DMS 273 (cell line): ENCODE measurements at regions not wholly inside any gene's neighbourhood (a gene's known extent, or its start where the extent isn't known, plus 50 kb on each side); places are given as distances from the start of the nearest gene placed in this dataset.
A peak's percentile ranks its signal among the peaks of the same experiment; 100 is the strongest.

Experiments used
- DNase-seq: peaks from one replicate; lab custom pipeline; 2025; ENCODE audit not compliant: unreplicated experiment; lab: John Stamatoyannopoulos, UW

DNA sequence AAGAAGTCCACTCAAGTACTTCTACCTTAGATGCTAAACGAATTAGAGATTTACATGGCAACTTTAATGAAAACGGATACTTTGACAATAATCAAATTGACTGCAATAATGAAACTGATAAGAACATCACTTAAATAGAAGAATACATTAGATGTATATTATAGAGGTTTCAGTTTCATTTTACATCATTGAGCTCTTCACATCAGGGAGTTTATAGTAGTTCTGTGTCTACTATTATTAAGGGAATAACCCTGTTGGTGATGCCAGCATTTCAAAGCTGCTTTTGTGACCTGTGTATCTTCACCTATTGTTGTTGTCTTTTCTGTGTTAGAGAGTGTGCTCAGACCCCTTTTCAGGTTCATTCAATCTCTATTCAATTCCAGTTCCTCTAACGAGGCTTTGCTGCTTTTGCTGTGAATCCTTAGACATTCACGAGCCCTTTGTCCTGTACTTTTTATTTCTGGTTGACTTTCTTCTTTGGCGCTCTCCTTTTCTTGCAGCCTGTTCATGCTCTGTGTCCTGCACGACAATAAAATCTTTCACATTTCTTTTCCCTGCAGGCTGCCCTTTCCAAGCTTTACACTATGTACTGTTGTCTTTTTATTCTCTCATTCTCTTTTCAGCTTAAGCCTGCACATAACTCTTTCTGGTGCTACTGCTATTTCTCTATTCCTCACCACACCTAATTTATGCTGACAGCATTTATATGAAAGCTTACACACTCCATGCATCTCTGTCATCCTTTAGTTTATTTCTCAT lies 232.1 kb downstream of the CPE start:
- no peak for DNase-seq

DNA sequence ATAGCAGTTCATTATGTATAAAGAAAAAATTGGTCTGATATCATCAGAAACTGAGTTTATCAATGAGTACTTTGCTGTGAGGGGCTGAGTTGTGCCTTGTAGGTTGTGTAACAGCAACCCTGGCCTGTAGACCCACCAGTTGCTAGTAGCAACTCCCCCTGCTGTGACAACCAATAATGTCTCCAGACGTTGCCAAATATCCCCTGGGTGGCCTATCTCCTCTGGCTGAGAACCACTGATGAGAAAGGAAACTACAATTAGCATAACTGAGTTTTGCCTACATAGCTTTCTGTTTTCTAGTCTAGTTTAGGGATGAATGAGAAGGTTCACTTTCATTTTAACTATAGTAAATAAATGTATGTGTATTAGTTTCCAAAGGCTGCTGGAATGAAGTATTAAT lies 234.1 kb downstream of the CPE start:
- DNase-seq = no peak

DNA sequence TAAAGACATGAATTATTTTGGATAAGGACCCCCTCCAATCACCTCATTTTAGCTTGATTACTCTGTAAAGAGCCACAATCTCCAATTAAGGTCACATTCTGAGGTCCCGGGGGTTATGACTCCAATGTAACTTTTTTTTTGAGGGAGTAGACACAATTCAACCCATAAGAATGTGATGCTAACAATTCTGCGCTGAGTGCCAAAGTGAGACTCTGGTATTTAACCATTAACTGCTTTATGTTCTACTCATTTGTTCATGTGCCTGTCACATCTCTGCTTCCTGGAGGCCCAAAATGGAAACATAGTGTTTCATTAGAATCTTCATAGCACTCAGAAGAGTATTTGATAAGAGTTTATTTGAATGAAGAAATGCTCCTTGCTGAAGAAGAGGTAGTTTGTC lies 234.8 kb downstream of the CPE start:
- no peak for DNase-seq

DNA sequence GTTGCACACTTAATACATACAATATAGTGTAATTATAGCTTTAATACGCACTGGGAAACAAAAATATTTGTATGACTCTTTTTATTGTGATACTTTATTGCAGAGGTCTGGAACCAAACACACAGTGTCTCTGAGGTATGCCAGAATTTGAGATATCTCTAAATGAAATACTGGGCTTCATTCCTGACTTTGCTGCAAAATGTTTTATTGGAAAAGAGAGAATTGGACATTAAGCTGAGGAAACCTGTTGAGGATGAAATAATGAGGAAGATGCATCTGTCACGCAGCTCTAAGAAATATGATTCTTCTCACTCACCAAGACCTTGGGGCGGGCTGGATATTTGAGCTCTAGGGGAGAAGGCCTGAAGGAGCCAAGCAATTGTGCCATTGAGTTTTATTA lies 242.1 kb downstream of the CPE start:
- no peak for DNase-seq

DNA sequence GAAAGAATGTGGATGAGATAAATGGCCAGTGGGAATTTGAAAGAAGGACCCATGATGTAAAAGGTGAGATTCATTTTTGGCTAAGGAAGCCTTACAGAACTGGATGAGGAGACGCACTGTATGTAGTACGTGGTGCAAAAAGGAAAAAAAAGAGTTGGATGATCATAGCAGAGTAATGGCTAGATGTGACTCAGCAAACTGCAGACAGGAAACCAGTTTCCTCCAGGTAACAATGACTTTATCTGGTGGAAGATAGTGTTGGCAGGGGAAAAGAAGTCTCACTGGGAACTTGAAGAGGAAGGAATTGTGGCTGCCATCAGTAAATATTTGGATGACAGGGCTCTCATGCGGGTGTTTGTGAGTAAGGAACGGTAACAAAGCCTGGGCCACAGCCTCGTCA lies 243.2 kb downstream of the CPE start:
- DNase-seq = no peak

DNA sequence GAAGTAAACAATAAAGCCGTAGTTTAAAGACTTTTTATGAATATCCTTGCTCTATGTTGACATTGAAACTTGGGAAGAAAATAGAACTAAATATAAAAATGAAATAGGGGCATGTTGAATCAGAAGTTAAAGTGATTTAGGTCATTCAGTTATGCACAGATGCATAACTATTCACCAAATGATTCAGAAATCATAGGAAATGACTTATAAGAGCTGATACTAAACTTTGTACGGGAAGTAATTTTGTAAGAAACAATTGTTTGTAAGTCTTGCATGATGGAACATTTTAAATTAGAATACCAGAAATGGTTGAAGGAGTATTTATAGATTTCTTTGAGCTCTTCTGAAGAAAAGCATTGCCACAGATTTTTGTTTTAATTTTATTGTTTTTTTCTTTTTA lies 246.5 kb downstream of the CPE start:
- DNase-seq = no peak

DNA sequence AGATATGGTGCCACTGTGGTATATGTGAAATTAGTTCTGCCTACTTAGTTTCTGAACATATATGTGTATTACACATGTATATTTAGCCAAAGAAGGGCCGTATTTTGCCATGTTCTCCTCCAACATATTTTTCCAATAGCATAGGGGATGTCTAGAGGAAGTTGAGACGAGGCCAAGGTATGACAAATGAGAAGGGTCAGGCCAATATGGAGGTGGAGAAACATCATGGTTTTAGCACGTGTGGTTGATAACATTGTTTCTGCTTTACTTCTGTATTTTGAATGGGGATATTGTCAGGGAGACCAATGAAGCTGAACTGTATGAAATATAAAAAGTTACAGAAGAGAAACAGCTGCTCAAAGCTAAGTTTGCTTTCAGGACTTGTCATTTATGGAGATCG lies 246.7 kb upstream of the TLL1 start:
- DNase-seq = no peak

DNA sequence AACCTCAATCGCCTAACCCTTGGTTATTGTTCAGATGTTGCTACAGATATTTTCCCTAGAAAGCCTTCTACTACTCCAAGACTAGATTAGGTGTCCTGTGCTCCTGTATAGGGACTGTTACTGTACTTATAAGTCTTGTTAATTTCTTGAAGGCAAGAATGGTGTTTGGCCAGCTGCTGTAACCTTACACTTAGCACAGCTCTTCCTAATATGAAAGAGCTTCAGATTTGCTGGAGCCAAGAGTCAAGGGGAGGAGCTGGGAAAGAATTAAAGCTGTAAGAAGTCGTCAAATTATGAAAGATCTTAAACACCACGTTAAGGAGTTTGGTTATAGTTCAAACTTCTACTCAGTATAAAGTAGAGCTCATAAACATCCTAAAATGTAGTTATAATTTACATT lies 245.9 kb upstream of the TLL1 start:
- no peak for DNase-seq

DNA sequence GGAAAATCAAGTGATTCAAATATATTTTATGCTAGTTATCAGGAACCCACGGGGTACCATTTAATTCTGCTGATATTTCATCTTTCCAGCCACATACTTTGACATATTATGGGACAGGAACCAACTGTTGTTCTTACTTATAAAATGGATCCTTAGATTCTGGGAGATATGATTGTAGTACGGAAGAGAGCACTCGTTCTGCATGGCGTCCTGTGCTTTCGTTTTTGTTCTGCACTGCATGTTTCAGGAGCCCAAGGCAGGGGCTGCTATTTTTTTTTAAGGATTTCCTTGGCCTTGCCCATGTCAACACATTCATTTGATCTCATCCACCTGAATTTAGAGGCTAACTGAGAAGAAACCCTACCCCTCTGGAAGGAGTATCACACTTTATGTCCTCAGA lies 245.5 kb upstream of the TLL1 start:
- DNase-seq = no peak

DNA sequence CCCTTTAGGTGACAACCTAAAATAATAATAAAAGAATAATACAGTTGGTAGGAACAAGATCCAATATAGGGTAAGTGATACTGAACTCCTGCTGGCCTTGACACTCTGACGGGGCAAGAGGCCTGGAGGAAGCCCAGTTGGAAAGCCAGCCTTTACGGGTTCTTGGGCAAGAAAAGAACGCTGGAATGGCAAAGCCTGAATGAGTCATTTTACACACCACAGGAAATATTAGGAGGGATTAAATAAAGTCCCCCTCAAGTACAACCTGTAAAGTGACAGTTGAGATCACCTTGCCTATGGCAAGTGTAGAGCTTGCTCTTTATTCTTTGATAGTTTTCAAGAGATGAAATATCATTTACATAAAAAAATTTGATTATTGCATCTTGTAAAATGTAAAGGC lies 244.5 kb upstream of the TLL1 start:
- no peak for DNase-seq

DNA sequence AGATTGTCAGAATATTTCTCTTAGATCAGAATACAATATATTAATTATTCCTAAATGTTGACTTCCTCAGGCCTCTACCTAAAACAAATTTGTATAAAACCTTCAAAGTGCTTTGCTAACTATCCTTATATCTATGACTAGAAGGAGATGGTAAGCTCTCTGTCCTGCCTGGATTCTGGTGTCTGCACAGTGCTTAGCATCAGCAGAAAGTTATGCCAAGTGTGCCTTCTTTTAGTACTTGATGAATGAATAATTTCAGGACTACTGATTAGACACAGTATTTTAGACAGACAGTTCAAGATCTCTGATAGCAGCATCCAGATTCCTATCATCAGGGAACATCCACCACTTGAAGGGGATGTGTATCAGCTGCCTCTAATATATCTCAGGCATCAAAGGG lies 242.4 kb upstream of the TLL1 start:
- DNase-seq = no peak

DNA sequence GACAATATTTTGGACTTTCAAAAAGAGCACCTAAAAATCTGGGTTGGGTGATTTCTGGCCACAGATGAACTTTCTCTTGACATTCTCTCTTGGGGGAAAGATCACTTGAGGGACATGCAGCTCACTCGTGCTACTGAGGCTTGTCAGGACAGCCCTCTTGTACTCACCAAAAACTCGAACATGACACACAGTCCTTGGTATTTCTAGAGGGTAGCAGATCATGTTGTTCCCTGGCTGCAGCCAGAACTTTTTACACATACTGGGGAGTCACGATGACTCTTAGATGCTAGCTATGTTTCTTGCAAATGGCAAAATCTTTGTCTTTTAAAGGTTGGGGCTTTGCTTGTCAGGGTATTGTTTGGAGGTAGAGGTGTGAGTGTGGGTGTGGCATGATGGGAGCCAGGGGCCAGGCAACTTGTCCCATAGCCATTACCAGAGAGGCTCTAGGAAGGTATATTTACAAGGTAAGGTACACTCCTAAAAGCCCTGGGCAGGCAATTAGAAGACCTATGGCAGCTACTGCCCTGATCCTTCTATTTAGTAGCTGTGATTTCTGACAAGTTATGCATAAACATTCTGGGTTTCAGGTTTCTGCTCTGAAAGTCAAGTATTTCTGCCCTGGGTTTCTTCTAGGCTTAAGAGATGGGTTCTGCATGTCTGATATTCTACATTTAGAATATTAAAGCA lies 241.7 kb upstream of the TLL1 start:
- DNase-seq = no peak

DNA sequence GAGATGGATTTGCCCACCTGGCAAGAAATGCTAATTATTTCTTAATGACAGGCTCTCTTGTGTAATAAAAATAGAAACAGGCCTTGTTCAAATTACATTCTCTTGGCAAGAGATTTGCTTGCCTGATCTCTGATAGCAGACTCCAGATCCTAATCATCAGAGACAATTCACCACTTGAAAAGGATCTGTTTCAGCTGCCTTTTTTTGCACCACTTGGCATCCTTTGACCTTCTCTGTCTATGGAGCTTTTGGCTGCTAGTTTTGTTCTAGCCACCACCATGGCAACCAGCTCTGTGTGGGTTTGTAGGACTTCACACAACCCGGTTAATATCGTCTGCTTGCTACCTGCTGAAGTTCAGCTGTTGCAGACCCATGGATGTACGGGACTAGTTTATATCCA lies 241.1 kb upstream of the TLL1 start:
- DNase-seq = peak; percentile 16

DNA sequence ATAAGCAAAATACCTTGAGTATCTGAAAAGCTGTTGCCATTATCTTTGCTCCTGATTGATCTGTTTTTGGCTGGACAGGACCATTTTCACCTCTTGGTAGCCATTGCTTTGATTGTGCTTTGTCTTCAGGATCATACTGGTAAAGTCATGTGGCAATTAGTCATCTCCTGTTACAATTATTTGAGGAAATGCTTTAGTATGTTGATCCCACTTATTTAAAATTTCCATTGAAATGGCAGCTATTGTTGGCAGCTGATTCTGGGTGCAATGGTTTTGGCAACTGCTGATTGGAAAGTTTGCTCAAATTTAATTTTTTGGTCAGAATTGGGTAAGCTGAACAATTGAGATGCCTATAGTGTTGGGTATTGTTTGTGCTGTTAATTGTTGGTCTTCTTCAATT lies 238.3 kb upstream of the TLL1 start:
- no peak for DNase-seq

DNA sequence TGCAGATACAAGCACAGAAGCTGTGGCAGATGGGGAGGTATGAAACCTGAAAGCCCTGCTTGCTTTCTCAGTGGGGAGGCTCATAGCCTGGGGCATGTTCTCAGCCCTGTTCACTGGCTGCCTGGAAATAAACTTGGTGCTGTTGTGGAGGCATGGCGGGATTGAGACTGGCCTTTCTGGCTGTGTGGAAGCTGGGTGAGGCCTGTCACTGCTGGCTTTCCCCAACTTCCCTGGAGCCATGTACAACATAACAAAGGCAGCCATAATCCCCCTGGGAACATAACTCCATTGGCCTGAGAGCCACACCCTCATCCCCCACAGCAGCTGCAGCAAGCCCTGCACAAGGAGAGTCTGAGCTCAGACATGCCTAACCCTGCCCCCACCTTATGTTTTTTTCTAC lies 237.7 kb upstream of the TLL1 start:
- DNase-seq = peak; percentile 62

DNA sequence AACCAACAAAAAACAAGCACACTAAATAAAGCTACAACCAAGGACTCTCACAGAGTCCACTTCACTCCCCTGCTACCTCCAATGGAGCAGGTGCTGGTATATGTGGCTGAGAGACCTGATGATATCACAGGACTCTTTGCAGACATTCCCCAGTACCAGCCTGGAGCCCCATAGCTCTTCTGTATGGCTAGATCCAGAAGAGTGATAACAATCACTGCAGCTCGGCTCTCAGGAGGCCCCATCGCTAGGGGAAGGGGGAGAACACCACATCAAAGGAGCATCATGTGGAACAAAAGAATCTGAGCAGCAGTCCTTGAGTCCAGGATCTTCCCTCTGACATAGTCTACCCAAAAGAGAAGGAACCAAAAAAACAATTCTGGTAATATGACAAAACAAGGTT lies 237.1 kb upstream of the TLL1 start:
- DNase-seq = no peak

DNA sequence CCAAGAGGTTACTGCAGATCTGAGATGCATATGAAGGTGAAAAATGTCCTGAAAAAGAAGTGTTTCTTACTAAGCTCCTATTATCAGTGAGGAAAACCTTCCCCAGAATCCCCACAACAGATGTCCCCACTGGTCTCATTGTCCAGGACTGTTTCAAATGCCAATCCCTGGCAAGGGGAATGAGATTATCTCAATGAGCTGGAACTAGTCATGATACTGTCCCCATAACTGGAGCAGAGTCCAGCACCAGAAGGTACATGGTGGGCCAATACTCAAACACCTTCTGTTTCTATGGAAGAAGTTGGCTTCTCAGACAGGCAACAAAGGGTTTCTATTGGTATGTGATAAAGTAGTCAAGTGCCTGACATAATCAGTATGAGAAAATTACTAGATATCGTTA lies 221.1 kb upstream of the TLL1 start:
- no peak for DNase-seq

DNA sequence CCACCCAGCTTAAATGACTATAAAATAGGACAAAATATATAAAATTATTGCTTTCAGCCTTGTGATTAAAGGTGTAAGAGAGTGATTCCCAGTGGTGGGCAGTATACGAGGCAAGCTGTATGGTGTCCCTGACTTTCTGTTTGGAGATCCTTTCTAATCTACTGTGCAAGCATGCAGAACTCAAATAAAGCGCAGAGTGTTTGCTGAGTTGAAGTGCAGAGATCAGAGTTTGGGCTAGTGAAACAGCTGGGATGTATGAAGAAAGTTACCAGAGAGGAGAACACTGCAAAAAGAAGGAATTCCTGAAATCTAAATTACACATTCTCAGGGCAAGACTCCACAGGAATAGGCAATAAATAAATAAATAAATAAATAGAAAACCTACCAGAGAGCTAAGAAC lies 218.5 kb upstream of the TLL1 start:
- DNase-seq = no peak

DNA sequence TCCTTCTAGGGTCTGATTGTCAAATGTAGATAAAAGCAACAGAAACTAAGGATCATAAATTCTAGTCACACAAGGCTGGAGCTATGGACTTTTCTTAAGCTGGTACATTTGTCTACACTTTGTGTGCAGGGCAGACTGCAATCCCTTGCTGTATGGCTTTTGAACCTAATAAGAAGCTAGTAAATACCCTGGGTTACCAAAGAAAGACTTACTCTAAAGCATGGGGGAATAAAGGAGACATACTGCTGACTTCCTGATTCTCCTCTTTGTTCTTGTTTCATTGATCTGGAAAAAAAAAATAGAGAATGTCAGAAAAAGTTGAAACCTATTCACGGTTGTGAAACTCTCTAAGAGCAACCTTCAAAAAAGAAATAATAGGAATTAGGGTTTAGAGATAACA lies 216.6 kb upstream of the TLL1 start:
- no peak for DNase-seq

DNA sequence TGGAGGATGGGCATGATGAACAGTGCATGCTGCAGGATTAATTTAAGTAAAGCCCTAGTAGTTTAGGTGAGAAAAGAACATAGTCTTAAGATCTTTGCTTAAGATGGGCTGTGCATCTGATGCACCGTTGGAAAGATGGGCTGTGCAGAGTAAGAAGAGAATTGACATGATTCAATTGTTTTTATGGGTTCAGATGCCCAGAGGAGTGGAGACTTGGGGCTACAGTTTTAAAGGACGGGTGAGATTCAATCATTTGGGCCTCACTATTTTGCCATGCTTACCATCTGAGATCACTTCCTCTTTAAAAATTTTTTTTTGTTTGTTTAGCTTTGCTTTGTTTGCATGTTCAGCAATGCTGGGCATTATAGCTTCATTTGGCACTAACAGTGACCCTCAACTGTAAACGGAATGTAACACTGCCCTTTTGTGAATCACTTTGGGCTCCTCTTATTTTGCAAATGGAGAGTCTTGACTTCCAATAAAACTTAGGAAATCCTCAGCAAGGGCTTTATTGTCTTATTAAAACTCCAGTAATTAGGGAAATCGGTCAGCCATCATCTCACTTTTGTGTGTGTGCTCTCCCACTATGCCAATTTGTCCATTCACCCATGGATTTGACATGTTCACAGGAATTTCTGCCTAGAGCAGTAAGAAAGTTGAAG lies 216.1 kb upstream of the TLL1 start:
- no peak for DNase-seq

DNA sequence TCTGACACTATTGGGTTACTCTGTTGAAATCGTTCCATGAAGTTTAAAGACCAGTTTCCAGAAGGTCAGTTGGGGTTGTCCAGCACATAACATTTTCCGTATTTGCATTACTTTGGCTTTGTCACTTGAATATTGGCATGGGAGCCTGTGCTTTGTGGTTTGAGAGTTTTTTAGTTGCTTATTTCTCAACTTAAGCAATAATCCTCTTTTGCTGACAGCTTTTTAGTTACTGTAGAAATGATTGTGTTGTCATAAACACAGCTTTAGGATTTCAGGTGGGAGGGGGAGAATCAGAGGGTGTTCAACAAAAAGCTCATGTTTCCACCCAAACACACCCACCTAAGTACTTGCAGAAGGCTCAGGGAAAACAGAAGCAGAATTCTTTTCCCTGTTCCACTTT lies 210.7 kb upstream of the TLL1 start:
- no peak for DNase-seq

DNA sequence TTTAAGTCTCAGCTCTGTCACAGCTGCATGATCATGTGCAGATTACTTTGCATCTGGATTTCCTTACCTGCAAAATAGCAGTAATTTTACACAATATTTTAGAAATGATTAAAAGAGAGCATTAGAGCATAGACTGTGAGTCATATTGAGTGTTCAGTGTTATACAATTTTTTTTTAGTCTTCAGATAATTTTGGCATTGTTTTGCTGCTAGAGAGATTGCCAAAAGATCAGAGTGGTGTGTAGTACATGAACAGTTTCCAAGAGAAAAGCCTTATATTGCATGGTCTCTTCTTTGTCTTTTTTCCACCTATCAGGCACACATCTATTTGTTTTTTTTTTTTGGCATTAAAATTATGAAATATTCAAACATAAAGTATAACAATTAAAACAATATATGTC lies 209.6 kb upstream of the TLL1 start:
- no peak for DNase-seq

DNA sequence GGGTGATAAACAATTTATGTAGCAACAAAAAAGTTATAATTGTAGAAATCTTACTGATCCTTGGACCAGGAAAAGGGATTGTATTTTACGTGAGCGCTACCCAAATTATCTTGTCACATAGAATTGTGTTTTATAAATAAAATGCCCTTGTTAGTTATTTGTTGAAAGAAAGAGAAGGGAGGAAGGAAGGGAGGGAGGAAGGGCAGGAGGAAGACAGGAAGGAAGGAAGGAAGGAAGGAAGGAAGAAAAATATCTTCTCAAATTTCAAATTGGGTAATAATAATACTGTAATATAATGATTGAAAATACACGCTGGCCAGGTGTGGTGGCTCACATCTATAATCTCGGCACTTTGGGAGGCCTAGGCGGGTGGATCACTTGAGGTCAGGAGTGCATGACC lies 206.2 kb upstream of the TLL1 start:
- no peak for DNase-seq
